ENCODE measurements at regions not wholly inside any gene's neighbourhood (a gene's known extent, or its start where the extent isn't known, plus 50 kb on each side); places are given as distances from the start of the nearest gene placed in this dataset.

GRCh38 chr1:177526201-177526600 is 355.4 kb downstream of the BRINP2 start:
- DNase-seq (ENCODE audit: low read depth): no peak
- no peak overlapping the region for H3K4me3 ChIP-seq (ENCODE audit: low read length)
- TF ChIP-seq, protein P1, sequence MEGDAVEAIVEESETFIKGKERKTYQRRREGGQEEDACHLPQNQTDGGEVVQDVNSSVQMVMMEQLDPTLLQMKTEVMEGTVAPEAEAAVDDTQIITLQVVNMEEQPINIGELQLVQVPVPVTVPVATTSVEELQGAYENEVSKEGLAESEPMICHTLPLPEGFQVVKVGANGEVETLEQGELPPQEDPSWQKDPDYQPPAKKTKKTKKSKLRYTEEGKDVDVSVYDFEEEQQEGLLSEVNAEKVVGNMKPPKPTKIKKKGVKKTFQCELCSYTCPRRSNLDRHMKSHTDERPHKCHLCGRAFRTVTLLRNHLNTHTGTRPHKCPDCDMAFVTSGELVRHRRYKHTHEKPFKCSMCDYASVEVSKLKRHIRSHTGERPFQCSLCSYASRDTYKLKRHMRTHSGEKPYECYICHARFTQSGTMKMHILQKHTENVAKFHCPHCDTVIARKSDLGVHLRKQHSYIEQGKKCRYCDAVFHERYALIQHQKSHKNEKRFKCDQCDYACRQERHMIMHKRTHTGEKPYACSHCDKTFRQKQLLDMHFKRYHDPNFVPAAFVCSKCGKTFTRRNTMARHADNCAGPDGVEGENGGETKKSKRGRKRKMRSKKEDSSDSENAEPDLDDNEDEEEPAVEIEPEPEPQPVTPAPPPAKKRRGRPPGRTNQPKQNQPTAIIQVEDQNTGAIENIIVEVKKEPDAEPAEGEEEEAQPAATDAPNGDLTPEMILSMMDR (conservative IDR thresholded peaks at IDR 0.05; ENCODE audit: low read length): no peak

DNA sequence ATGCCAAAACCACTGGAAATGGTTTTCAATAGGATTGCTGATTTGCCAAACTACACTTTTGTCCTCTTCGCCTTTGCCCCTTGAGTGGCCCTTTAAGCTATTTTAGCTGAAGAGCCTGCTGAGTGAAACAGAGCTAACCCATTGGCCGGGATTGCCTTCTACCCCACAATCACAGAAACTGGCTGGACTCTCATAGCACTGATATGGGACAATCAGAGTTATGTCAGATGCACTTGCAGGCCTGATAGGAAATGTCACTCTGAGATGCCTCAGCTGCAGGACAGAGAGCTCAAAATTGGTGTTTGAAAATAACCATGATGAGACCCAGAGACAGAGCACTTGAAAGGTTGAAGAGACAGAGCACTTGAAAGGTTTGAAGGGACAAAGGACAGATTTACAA is 354.4 kb downstream of the BRINP2 start:
- no peak for DNase-seq (ENCODE audit: low read depth)
- H3K4me3 ChIP-seq (ENCODE audit: low read length): no peak overlapping the region
- TF ChIP-seq, protein P1 (conservative IDR thresholded peaks at IDR 0.05; ENCODE audit: low read length): no peak

- H3K4me3 ChIP-seq (ENCODE audit: low read length): no peak overlapping the region
- DNase-seq (ENCODE audit: low read depth): peak; percentile 66
- TF ChIP-seq, protein P1 (conservative IDR thresholded peaks at IDR 0.05; ENCODE audit: low read length): no peak
These were observed 346.8 kb downstream of the BRINP2 start for GRCh38 chr1:177517546-177517945.

GRCh38 chr1:177514207-177514606 is 343.4 kb downstream of the BRINP2 start:
- TF ChIP-seq, protein P1 (conservative IDR thresholded peaks at IDR 0.05; ENCODE audit: low read length): no peak
- no peak for DNase-seq (ENCODE audit: low read depth)
- no peak overlapping the region for H3K4me3 ChIP-seq (ENCODE audit: low read length)

GRCh38 chr1:177511036-177511435 is 340.3 kb downstream of the BRINP2 start:
- no peak for DNase-seq (ENCODE audit: low read depth)
- TF ChIP-seq, protein P1 (conservative IDR thresholded peaks at IDR 0.05; ENCODE audit: low read length): no peak
- H3K4me3 ChIP-seq (ENCODE audit: low read length): no peak overlapping the region

DNA sequence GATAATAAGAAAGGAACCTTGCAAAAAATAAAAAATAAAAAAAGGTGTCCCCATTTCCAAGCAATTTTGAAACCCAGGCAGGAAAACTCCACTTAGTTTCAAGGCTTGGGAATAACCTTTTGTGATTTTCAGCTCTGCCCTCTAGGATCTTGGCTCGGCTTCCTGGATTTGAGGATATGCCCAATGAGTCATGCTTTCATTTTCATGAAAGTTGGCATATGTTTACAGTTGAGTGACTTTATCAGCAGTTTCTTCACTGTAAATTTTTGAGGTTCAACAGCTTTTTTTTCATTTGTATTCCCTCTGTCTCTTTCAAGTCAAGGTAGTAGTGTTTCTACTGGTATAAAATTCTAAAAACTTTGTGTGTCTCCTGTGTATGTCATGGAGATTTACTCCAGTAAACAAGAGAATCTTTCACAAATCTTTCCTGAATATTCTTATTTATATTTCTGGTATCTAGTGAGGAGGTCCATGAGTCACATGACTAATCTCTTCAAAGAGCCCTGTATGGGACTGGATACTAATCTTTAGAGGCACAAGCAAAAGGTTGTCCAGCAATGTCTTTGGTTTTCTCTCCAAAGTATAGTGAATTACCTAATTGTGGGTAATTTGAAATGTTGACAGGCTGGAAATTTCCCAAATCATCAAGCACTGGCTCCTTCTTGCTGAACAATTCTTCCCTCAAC is 335.3 kb downstream of the BRINP2 start:
- no peak overlapping the region for H3K4me3 ChIP-seq (ENCODE audit: low read length)
- TF ChIP-seq, protein P1 (conservative IDR thresholded peaks at IDR 0.05; ENCODE audit: low read length): no peak
- DNase-seq (ENCODE audit: low read depth): peak; percentile 1

- TF ChIP-seq, protein P1 (conservative IDR thresholded peaks at IDR 0.05; ENCODE audit: low read length): no peak
- no peak for DNase-seq (ENCODE audit: low read depth)
- no peak overlapping the region for H3K4me3 ChIP-seq (ENCODE audit: low read length)
These were observed 325.1 kb downstream of the BRINP2 start for GRCh38 chr1:177495878-177496277.

All from AG10803 (cell line).